ENCODE measurements at regions not wholly inside any gene's neighbourhood (a gene's known extent, or its start where the extent isn't known, plus 50 kb on each side); places are given as distances from the start of the nearest gene placed in this dataset.

- TF ChIP-seq, protein P1, sequence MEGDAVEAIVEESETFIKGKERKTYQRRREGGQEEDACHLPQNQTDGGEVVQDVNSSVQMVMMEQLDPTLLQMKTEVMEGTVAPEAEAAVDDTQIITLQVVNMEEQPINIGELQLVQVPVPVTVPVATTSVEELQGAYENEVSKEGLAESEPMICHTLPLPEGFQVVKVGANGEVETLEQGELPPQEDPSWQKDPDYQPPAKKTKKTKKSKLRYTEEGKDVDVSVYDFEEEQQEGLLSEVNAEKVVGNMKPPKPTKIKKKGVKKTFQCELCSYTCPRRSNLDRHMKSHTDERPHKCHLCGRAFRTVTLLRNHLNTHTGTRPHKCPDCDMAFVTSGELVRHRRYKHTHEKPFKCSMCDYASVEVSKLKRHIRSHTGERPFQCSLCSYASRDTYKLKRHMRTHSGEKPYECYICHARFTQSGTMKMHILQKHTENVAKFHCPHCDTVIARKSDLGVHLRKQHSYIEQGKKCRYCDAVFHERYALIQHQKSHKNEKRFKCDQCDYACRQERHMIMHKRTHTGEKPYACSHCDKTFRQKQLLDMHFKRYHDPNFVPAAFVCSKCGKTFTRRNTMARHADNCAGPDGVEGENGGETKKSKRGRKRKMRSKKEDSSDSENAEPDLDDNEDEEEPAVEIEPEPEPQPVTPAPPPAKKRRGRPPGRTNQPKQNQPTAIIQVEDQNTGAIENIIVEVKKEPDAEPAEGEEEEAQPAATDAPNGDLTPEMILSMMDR (IDR thresholded peaks at IDR 0.05) = no peak
- TF ChIP-seq RFX5 (IDR thresholded peaks at IDR 0.05; ENCODE audit: low read length) = no peak
- no peak for TF ChIP-seq SMC3 (IDR thresholded peaks at IDR 0.05; ENCODE audit: low read depth, low read length)
- TF ChIP-seq USF2 (IDR thresholded peaks at IDR 0.05; ENCODE audit: borderline replicate concordance, low read depth, low read length) = no peak
- TF ChIP-seq, protein P2, sequence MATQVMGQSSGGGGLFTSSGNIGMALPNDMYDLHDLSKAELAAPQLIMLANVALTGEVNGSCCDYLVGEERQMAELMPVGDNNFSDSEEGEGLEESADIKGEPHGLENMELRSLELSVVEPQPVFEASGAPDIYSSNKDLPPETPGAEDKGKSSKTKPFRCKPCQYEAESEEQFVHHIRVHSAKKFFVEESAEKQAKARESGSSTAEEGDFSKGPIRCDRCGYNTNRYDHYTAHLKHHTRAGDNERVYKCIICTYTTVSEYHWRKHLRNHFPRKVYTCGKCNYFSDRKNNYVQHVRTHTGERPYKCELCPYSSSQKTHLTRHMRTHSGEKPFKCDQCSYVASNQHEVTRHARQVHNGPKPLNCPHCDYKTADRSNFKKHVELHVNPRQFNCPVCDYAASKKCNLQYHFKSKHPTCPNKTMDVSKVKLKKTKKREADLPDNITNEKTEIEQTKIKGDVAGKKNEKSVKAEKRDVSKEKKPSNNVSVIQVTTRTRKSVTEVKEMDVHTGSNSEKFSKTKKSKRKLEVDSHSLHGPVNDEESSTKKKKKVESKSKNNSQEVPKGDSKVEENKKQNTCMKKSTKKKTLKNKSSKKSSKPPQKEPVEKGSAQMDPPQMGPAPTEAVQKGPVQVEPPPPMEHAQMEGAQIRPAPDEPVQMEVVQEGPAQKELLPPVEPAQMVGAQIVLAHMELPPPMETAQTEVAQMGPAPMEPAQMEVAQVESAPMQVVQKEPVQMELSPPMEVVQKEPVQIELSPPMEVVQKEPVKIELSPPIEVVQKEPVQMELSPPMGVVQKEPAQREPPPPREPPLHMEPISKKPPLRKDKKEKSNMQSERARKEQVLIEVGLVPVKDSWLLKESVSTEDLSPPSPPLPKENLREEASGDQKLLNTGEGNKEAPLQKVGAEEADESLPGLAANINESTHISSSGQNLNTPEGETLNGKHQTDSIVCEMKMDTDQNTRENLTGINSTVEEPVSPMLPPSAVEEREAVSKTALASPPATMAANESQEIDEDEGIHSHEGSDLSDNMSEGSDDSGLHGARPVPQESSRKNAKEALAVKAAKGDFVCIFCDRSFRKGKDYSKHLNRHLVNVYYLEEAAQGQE (IDR thresholded peaks at IDR 0.05; ENCODE audit: low read depth, low read length) = no peak
- no peak for TF ChIP-seq RAD21 (IDR thresholded peaks at IDR 0.05; ENCODE audit: low read length)
Measured at GRCh38 chr2:215603440-215603839, 167.6 kb upstream of the FN1 start.

All from SK-N-SH (cell line).